K562 (cell line): ENCODE measurements at regions not wholly inside any gene's neighbourhood (a gene's known extent, or its start where the extent isn't known, plus 50 kb on each side); places are given as distances from the start of the nearest gene placed in this dataset.

ENCODE experiments used
- ATAC-seq: fragments of 200-7000 bp; cut with Tn5 transposase; 3 replicates; pipeline ENCODE4 v1.9.1; 2020; ENCODE audit warnings: moderate library complexity
- BruUV-seq: library from RNA; stranded (reverse); fragments of 400-500 nt; replicated peaks from 2 replicates; lab custom pipeline; 2021; lab: Mats Ljungman, UMichigan
- CTCF ChIA-PET: fragments of 300-600 bp; formaldehyde crosslinking; extraction: SDS; loops from one replicate; lab custom pipeline; 2021; ENCODE audit warnings: low intra/inter-chr PET ratio; lab: Yijun Ruan, JAX
- POLR2A ChIA-PET: fragments of 300-600, 350-650 bp; sonication (Branson Sonifier 250); formaldehyde crosslinking; extraction: SDS; loops from one replicate; lab custom pipeline; 2021; ENCODE audit warnings: antibody characterized with exemption, inconsistent platforms; lab: Yijun Ruan, JAX
- DNase-seq, 4 experiments: peaks; one replicate each; pipeline versions ENCODE4 v3.0.0 to v3.0.0-alpha.2; 2011 to 2018; ENCODE audit warnings: low spot score in 3 of 4, mixed read lengths in 3 of 4; ENCODE audit errors: extremely low read depth in 1 of 4
- FAIRE-seq: peaks from 2 replicates; lab custom pipeline; 2011; peaks lifted over from hg19 to GRCh38; lab: Jason Lieb, UNC
- H2AFZ ChIP-seq: 2 replicates; pipeline ENCODE4 v1.6.0; 2011; ENCODE audit warnings: low read depth, low read length, control low read depth, inconsistent platforms
- H3K27ac ChIP-seq: fragments of 200-600 bp; 3 replicates; pipeline ENCODE4 v1.8.0; 2011; ENCODE audit warnings: low read depth, mild to moderate bottlenecking, control low read depth, inconsistent platforms, low read length, moderate library complexity, mixed read lengths; ENCODE audit errors: extremely low read depth
- H3K27me3 ChIP-seq, 2 experiments: fragments of 300-600 bp in 1 of 2; 2 replicates in 1 of 2; 3 replicates in 1 of 2; pipeline versions ENCODE4 v1.6.0 to v1.8.0; 2011; ENCODE audit warnings: inconsistent platforms in 2 of 2, low read length in 2 of 2, mild to moderate bottlenecking in 1 of 2, mixed read lengths in 1 of 2, moderate library complexity in 1 of 2; ENCODE audit not compliant: control insufficient read depth in 2 of 2, insufficient read depth in 2 of 2
- H3K36me3 ChIP-seq: fragments of 300-600 bp; 3 replicates; pipeline ENCODE4 v1.8.0; 2011; ENCODE audit warnings: mild to moderate bottlenecking, low read length, inconsistent platforms; ENCODE audit not compliant: control insufficient read depth, insufficient read depth
- H3K4me1 ChIP-seq, 2 experiments: fragments of 200-600 bp in 1 of 2; replicated peaks in 1 of 2; 2 replicates in 1 of 2; 3 replicates in 1 of 2; pipeline versions ENCODE4 v1.5.1 to v1.8.0; 2011; ENCODE audit warnings: inconsistent platforms in 2 of 2, low read length in 2 of 2, mild to moderate bottlenecking in 1 of 2, mixed read lengths in 1 of 2, moderate library complexity in 1 of 2; ENCODE audit not compliant: control insufficient read depth in 2 of 2, insufficient read depth in 2 of 2
- H3K4me2 ChIP-seq: 2 replicates; pipeline ENCODE4 v1.6.1; 2011; ENCODE audit warnings: low read length, control low read depth, inconsistent platforms, mixed read lengths; ENCODE audit not compliant: insufficient read depth
- H3K4me3 ChIP-seq: fragments of 200-600 bp; sonication (generic), shearing (Covaris generic); 2 replicates; pipeline ENCODE4 v1.5.1; 2016; ENCODE audit warnings: control low read depth, inconsistent platforms
- H3K79me2 ChIP-seq: fragments of 200-600 bp; 3 replicates; pipeline ENCODE4 v1.8.0; 2011; ENCODE audit warnings: low read length, inconsistent platforms; ENCODE audit not compliant: control insufficient read depth, insufficient read depth
- H3K9ac ChIP-seq, 2 experiments: 2 replicates each; pipeline versions ENCODE4 v1.6.0 to v1.6.1; 2011; ENCODE audit warnings: low read depth in 2 of 2, low read length in 2 of 2, control low read depth in 1 of 2, inconsistent platforms in 1 of 2, mild to moderate bottlenecking in 1 of 2, mixed read lengths in 1 of 2; ENCODE audit not compliant: insufficient read depth in 1 of 2
- H3K9me1 ChIP-seq: one replicate; pipeline ENCODE4 v1.6.0; 2011; ENCODE audit warnings: inconsistent platforms, mild to moderate bottlenecking, low read length, moderate library complexity; ENCODE audit not compliant: control insufficient read depth, insufficient read depth
- H3K9me3 ChIP-seq: replicated peaks from 2 replicates; pipeline ENCODE4 v1.5.1; 2011; ENCODE audit warnings: low read depth, low read length, inconsistent platforms; ENCODE audit not compliant: control insufficient read depth, insufficient read depth
- H4K20me1 ChIP-seq: replicated peaks from 2 replicates; pipeline ENCODE4 v1.6.1; 2011; ENCODE audit warnings: low read length, inconsistent platforms, mixed read lengths; ENCODE audit not compliant: control insufficient read depth, insufficient read depth
- CHCHD3 ChIP-seq: fragments of 250-450 bp; sonication (Bioruptor Pico); IDR thresholded peaks from 2 replicates; pipeline ENCODE4 v2.1.2; 2022; ENCODE audit warnings: mild to moderate bottlenecking
- CTCFL ChIP-seq: IDR thresholded peaks from 2 replicates; pipeline ENCODE4 v1.6.1; 2011; ENCODE audit warnings: borderline replicate concordance, low read depth, mild to moderate bottlenecking, moderate library complexity, low read length; ENCODE audit not compliant: insufficient read depth, poor library complexity, severe bottlenecking
- E2F6 ChIP-seq, 2 experiments: IDR thresholded peaks; 2 replicates each; pipeline ENCODE4 v1.6.1; 2011; ENCODE audit warnings: borderline replicate concordance in 1 of 2, control low read depth in 1 of 2, low read depth in 1 of 2, low read length in 1 of 2, mild to moderate bottlenecking in 1 of 2, mixed read lengths in 1 of 2, moderate library complexity in 1 of 2; ENCODE audit not compliant: insufficient read depth in 1 of 2, insufficient read length in 1 of 2, poor library complexity in 1 of 2, severe bottlenecking in 1 of 2; ENCODE audit errors: extremely low read depth in 1 of 2
- E2F8 ChIP-seq: fragments of 450-650 bp; IDR thresholded peaks from 2 replicates; pipeline ENCODE4 v1.7.1; 2018; ENCODE audit warnings: mild to moderate bottlenecking, low read depth; ENCODE audit not compliant: partially characterized antibody
- ESRRB ChIP-seq: fragments of 250-450 bp; sonication (Bioruptor Pico); IDR thresholded peaks from 2 replicates; pipeline ENCODE4 v1.5.0; 2020; ENCODE audit warnings: mild to moderate bottlenecking, moderate library complexity, borderline replicate concordance
- GTF2B ChIP-seq: IDR thresholded peaks from 2 replicates; pipeline ENCODE4 v1.6.1; 2011; ENCODE audit not compliant: insufficient read length; ENCODE audit errors: extremely low read depth
- MLX ChIP-seq, 2 experiments: fragments of 450-650 bp in 1 of 2; sonication (generic) in 1 of 2; formaldehyde crosslinking; conservative IDR thresholded peaks; 2 replicates each; pipeline versions ENCODE4 v1.4.0 to v1.8.1; 2020 to 2022; ENCODE audit warnings: mild to moderate bottlenecking in 1 of 2, missing genetic modification reagents in 1 of 2
- ZNF668 ChIP-seq: fragments of 250-450 bp; sonication (Bioruptor Pico); IDR thresholded peaks from 2 replicates; pipeline ENCODE4 v1.8.0; 2022; ENCODE audit warnings: mild to moderate bottlenecking, inconsistent platforms
- WGBS: fragments of 100-300 bp; shearing (Covaris generic); methylation state at CpG from one replicate; pipeline ENCODE4 v1.1.6; 2016; ENCODE audit warnings: low coverage, mixed read lengths; ENCODE audit not compliant: insufficient coverage; ENCODE audit errors: missing lambda C conversion rate; 5-methylcytosine and 5-hydroxymethylcytosine counted together
- in situ Hi-C: fragments of 300-500 bp; cut with MboI; formaldehyde crosslinking; loops from 4 replicates; pipeline ENCODE4 v1.15.0; 2018; ENCODE audit warnings: inconsistent platforms, mixed read lengths
- intact Hi-C: fragments of 100-400 bp; cut with micrococcal nuclease; formaldehyde crosslinking; loops from 2 replicates; pipeline ENCODE4 v1.14.2; 2022

- in situ Hi-C loops = no loop called here
- H3K27ac ChIP-seq = no peak overlapping the region
These were observed 385.7 kb downstream of the PLK2 start for GRCh38 chr5:58074222-58074621.

More at GRCh38 chr5:58074222-58074621, 385.7 kb downstream of the PLK2 start:
- intact Hi-C loops = loop anchor here (10.0 kb wide), 1 partner anchor 119 kb away; no protein-coding TSS in a partner anchor
- FAIRE-seq = no peak
- CTCF ChIA-PET = no interaction called here
- H3K36me3 ChIP-seq = no peaks in the 10 kb centered on the region
- H3K9ac ChIP-seq = no peak overlapping the region
- no peaks in the 10 kb centered on the region for H3K4me1 ChIP-seq
- no peak overlapping the region for H3K4me3 ChIP-seq
- no peak for TF ChIP-seq E2F6 (IDR thresholded peaks at IDR 0.05; ENCODE audit: borderline replicate concordance in 1 of 2, extremely low read depth in 1 of 2, insufficient read depth in 1 of 2, insufficient read length in 1 of 2, low read depth in 1 of 2, low read length in 1 of 2, poor library complexity in 1 of 2, severe bottlenecking in 1 of 2)
- no peak for TF ChIP-seq ESRRB (CRISPR knock-in tag)
- no peak for TF ChIP-seq GTF2B
- TF ChIP-seq E2F8 = no peak
- TF ChIP-seq CHCHD3 (CRISPR knock-in tag) = no peak
- no peak for TF ChIP-seq CTCFL
- no peak for TF ChIP-seq ZNF668 (CRISPR knock-in tag)
- TF ChIP-seq MLX (CRISPR knock-in tag; conservative IDR thresholded peaks at IDR 0.05) = no peak
- TF ChIP-seq, all 486 proteins: peak for 0
- Histone ChIP-seq H3K9me3 (no peaks in the 10 kb centered on the region; the same call in 1 of the 2 replicates), H2AFZ (no peak overlapping the region), H3K9me1 (no peaks in the 10 kb centered on the region), H3K79me2 (no peaks in the 10 kb centered on the region), H4K20me1 (no peaks in the 10 kb centered on the region), H3K27me3 (no peaks in the 10 kb centered on the region), H3K4me2 (no peak overlapping the region)
- no peak for ATAC-seq
- BruUV-seq = no TSS peak
- 15% methylated on average over 4 of the region's 4 CpGs for WGBS
- no peak for DNase-seq
- POLR2A ChIA-PET = no interaction called here
